ENCODE measurements at regions not wholly inside any gene's neighbourhood (a gene's known extent, or its start where the extent isn't known, plus 50 kb on each side); places are given as distances from the start of the nearest gene placed in this dataset.

GRCh38 chr11:45399166-45399565, 113.0 kb upstream of the SYT13 start:
- H3K9me2 ChIP-seq (ENCODE audit: insufficient read depth) = no peaks in the 10 kb centered on the region

More at GRCh38 chr11:45399166-45399565, 113.0 kb upstream of the SYT13 start:
- no peak for TF ChIP-seq ZNF114 (CRISPR knock-in tag; IDR thresholded peaks at IDR 0.05)
- TF ChIP-seq CTCF (conservative IDR thresholded peaks at IDR 0.05; ENCODE audit: low read depth in 2 of 2) = no peak
- no peak for TF ChIP-seq STAT1 (IDR thresholded peaks at IDR 0.05; ENCODE audit: unreplicated experiment)
- no peak for TF ChIP-seq EZH2phosphoT487 (IDR thresholded peaks at IDR 0.05; ENCODE audit: unreplicated experiment)
- TF ChIP-seq ZNF331 (CRISPR knock-in tag; IDR thresholded peaks at IDR 0.05; ENCODE audit: low read depth) = no peak
- no peak for TF ChIP-seq REST (IDR thresholded peaks at IDR 0.05; ENCODE audit: unreplicated experiment)
- TF ChIP-seq NANOG (IDR thresholded peaks at IDR 0.05; ENCODE audit: borderline replicate concordance) = no peak
- TF ChIP-seq ZNF462 (CRISPR knock-in tag; IDR thresholded peaks at IDR 0.05) = no peak
- TF ChIP-seq JUNB (IDR thresholded peaks at IDR 0.05; ENCODE audit: unreplicated experiment) = no peak
- TF ChIP-seq CREB1 (CRISPR knock-in tag; IDR thresholded peaks at IDR 0.05; ENCODE audit: low read depth) = no peak
- TF ChIP-seq POLR2AphosphoS5 (IDR thresholded peaks at IDR 0.05; ENCODE audit: low read depth) = no peak
- no peak for TF ChIP-seq EZH2 (IDR thresholded peaks at IDR 0.05; ENCODE audit: low read depth, unreplicated experiment)
- TF ChIP-seq ETS1 (IDR thresholded peaks at IDR 0.05) = no peak
- Histone ChIP-seq H3F3A (replicated peaks; ENCODE audit: low read depth) (no peaks in the 10 kb centered on the region), H3K27ac (ENCODE audit: low read depth) (no peak overlapping the region), H3K36me3 (ENCODE audit: insufficient read depth) (no peaks in the 10 kb centered on the region), H3K4me1 (ENCODE audit: insufficient read depth) (0 out of 2 replicates have a peak, but pooled peaks cover 9% of the 10 kb centered on the region), H2AFZ (no peak overlapping the region), H3K4me2 (no peak overlapping the region), H3K4me3 (no peak overlapping the region), H3K27me3 (ENCODE audit: insufficient read depth) (no peaks in the 10 kb centered on the region), H4K20me1 (replicated peaks; ENCODE audit: insufficient read depth) (no peaks in the 10 kb centered on the region), H3K79me2 (replicated peaks; ENCODE audit: insufficient read depth) (no peaks in the 10 kb centered on the region)
- H3K27ac Mint-ChIP-seq = no peak overlapping the region
- H3K4me3 Mint-ChIP-seq = no peak overlapping the region
- H3K27me3 Mint-ChIP-seq (ENCODE audit: insufficient read depth, low read depth, poor library complexity) = no peaks in the 10 kb centered on the region
- peaks cover 14% of the 10 kb centered on the region; the same call in 2 of the 3 replicates for H3K4me1 Mint-ChIP-seq
- ATAC-seq (no peak), DNase-seq (ENCODE audit: low spot score) (no peak)
- H3K36me3 Mint-ChIP-seq (ENCODE audit: low read depth) = no peaks in the 10 kb centered on the region
- H3K9me3 Mint-ChIP-seq = no peaks in the 10 kb centered on the region

Data from GM23338 (cell line).